ENCODE measurements at regions not wholly inside any gene's neighbourhood (a gene's known extent, or its start where the extent isn't known, plus 50 kb on each side); places are given as distances from the start of the nearest gene placed in this dataset.
"Not testable (repeated sequence)": the region's sequence is repeated elsewhere in the genome, so short reads cannot be mapped to it uniquely, and the experiment has no call there.

DNA sequence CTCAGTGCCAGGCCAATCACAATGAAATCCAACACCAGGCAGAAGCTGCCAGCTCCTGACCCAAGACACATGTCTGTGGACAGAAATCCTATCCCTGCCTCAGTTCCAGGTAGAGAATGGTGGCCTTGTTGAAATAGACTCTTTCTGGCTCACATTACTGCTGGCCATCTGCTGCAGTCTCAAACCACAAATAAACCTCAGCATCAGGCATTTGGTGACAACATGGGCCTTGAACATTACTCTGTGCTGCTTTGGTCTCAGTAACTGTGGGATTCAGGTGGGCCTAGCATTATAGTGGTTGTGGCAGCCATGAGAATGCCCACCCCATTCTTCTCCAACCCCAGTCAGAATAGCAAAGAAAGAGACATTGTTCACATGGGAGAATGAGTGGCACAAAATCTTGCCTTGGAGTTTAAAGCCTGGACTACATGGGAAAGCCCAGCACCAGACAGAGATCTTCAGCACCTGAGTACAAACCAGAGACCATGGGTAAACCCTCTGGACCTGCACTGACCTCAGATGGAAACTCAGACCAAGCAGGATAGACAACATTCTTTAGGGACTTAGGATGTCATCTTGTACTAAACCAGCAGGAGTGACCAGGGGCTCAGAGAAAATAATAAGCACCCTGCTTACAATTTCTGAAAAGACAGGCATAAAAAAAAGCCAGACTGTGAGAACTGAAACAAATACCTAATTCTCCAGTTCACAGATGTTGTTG, 50.4 kb upstream of the TRAM1L1 start:
- no peak for DNase-seq

DNA sequence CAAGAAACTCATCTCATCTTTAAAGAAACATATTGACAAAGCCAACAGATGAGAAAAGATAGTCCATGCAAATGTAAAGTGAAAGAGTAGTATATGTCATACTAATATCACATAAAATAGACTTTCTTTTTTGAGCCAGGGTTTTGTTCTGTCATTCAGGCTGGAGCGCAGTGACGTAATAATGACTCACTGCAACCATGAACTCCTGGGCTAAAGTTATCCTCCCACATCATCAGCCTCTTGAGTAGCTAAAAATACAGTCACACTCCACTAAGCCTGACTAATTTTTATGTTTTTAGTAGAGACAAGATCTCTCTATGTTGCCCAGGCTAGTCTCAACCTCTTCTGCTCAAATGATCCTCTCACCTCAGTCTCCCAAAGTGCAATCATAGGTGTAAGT, 51.8 kb upstream of the TRAM1L1 start:
- peak; percentile 41 for DNase-seq

GRCh38 chr4:117138732-117139131, 53.4 kb upstream of the TRAM1L1 start:
- not testable (repeated sequence) for DNase-seq

GRCh38 chr4:117154251-117154650, 68.9 kb upstream of the TRAM1L1 start:
- no peak for DNase-seq

GRCh38 chr4:117156806-117157205, 71.4 kb upstream of the TRAM1L1 start:
- no peak for DNase-seq

DNA sequence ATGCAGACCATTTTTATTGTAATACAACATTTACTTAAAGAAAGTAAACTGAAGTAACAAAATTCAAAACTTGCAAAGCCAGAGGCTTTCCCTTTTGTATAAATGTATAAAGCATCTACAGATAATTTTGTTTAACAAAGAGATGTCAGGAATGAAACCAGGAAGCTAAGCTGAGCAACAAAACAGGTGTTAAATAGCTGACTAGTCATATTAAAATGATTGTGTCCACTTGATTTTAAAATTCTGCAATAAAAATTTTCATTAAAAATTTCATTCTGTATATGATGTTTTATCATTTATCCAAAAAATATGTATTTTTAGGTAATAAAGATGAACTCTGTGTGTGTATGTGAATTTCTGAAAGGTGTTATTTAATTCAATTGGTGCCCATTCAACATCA, 72.0 kb upstream of the TRAM1L1 start:
- no peak for DNase-seq

DNA sequence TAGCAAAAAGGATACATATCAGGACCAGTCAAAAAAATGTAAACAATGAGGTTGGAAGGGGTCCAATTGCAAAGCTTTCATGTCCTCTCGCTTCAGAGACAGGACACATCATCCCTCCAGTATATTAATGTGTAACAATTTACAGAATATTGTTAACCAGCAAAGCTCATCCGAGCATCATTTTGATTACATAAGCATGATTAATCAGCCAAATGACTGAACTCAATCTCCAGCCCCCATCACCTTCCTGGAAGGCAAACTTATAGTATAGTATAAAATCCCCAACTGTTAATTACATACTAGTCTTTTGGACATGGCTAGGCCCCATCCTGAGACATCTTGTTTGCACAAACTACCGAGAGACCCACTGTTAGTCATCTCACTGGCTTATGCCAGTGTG, 77.6 kb upstream of the TRAM1L1 start:
- DNase-seq, result no peak

DNA sequence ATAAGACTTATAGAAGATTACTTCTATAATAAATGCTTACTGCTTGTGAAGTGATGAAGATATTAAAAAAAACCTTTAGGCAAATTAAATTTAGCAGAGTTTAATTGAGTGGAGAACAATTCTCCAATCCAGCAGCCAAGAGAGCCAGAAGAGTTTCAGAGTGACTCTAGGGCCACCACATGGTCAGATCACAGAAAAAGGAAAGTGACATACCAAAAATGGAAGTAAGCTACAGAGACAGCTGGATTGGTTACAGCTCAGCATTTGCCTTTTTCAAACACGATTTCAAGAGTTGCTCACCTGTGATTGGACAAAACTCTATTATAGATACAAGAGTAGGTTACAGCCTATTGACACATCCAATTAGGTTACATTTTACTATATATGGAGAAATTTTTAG, 79.0 kb upstream of the TRAM1L1 start:
- DNase-seq, result no peak

- DNase-seq, result not testable (repeated sequence)
These were observed 90.0 kb upstream of the TRAM1L1 start for GRCh38 chr4:117175369-117175768.

- no peak for DNase-seq
These were observed 117.9 kb upstream of the TRAM1L1 start for GRCh38 chr4:117203231-117203630.

DNA sequence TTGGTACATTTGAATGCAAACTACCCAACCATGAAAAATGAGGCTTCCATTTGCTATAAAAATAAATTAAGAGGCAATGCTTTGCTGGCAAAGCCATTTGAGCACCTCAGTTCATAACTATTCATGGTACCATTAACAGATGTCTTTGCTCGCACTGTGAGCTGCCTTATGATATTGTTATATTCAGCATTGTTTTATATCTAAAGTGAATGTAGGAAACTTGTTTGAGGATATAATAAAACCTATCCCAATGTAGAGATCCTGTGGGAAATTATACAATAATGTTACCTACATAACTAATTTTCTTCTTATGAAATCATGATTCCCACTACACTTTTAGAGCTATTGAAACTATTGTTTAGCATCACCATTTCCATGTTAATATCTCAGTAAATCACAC, 125.2 kb upstream of the TRAM1L1 start:
- DNase-seq, result no peak

- DNase-seq, result no peak
These were observed 138.9 kb upstream of the TRAM1L1 start for GRCh38 chr4:117224256-117224655.

- no peak for DNase-seq
These were observed 140.1 kb upstream of the TRAM1L1 start for GRCh38 chr4:117225471-117225870.

DNA sequence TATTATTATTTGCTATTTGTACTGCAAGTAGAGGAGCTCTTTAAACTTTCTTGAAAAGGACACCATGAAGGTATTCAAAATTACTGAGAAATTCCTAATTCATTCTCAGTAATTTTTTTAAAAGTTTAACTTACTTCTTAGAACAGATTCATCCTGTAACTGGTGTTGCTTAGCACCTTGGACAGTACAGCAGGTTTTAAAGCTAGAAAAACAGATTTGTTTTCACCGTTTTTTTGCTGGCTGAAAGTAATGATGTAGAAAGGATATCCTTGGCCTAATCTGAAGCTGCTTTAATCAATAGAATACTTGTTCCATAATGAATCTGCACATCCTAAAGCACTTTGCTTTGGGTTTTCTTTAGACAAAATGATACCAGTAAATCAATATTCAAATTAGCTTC, 142.5 kb upstream of the TRAM1L1 start:
- DNase-seq, result no peak

DNA sequence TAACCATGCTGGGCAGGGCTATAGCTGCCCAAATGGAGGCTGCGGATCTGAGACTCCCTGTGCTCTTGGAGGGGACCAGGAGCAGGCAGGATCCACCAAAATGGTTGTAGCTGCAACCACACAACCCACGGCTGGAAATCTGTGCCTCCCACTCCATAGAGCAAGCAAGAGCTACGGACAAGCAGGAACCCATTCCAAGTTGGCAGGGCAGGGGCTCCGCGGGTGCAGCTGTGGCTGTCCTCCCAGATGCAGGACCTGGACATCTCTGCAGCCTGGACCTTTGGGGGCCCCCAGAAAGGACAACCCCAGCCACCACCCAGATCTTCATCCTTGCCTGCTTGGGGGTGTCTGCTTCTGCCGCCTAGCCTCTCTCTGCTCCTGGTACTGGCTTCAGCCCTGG, 154.1 kb upstream of the TRAM1L1 start:
- no peak for DNase-seq

- no peak for DNase-seq
These were observed 164.0 kb upstream of the TRAM1L1 start for GRCh38 chr4:117249333-117249732.

- no peak for DNase-seq
These were observed 178.7 kb upstream of the TRAM1L1 start for GRCh38 chr4:117264072-117264471.

DNA sequence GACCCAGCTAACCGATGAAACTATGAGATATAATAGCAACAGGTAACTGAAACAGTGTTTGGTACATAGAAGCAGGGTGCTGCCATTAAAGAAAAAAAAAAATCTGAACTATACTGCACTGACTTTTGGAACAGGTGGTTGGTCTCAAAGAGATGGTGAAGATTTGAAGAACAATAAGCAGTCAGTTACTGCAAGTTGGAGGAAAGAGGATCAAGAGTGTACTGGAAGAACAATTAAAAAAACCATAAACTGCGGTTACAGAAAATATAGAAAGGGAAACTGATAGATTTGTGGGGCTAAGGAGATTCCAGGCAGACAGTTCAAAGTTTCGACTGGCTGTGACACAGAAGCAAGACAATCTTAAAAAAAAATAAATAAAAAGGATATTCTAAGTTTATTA, 181.9 kb upstream of the TRAM1L1 start:
- DNase-seq, result no peak

- DNase-seq, result no peak
These were observed 199.4 kb upstream of the TRAM1L1 start for GRCh38 chr4:117284736-117285135.

DNA sequence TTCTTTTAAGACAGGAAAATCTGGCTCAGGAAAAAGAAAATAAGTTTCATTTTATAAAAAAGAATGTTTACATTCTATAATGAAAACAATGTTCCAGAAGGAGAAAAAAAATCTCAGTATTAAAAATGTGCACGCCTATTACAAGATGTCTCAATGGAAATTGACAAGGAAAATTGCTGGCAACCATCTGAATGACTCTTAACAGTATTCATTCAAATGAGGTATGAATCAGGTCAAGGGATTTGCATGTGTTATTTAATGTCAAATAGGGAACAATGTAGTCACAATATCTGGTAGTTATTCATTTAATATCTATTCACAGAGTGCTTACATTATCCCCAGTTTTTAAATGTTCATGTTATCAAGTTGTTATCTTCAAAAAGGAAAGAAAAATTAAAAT, 208.4 kb upstream of the TRAM1L1 start:
- DNase-seq, result no peak

DNA sequence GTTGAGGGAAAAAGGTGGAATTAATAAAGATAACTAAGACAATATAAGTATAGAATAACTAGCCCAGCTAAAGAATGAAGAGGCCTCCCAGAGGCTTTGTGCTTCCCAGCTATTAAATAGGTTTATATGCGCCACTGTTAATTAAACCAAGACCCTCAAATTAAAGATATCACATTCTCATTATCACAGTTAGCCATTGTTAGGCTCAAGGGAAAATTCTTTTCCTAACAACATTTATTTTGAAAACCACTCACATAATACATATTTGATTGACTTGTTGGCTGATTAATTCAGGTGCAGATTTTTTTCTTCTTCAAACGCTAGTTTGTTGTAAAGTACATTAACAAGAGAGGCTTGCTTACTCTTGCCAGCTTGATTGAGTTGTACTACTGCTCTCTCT, 216.8 kb upstream of the TRAM1L1 start:
- DNase-seq, result no peak

- DNase-seq, result no peak
These were observed 225.8 kb upstream of the TRAM1L1 start for GRCh38 chr4:117311215-117311614.

GRCh38 chr4:117311989-117312388, 226.6 kb upstream of the TRAM1L1 start:
- no peak for DNase-seq

GRCh38 chr4:117324851-117325491, 239.6 kb upstream of the TRAM1L1 start:
- DNase-seq, result peak; percentile 36

- no peak for DNase-seq
These were observed 240.7 kb upstream of the TRAM1L1 start for GRCh38 chr4:117326091-117326490.

All from HCEC 1CT (cell line).